ENCODE measurements at regions not wholly inside any gene's neighbourhood (a gene's known extent, or its start where the extent isn't known, plus 50 kb on each side); places are given as distances from the start of the nearest gene placed in this dataset.
A peak's percentile ranks its signal among the peaks of the same experiment; 100 is the strongest.
"Not testable (repeated sequence)": the region's sequence is repeated elsewhere in the genome, so short reads cannot be mapped to it uniquely, and the experiment has no call there.

DNA sequence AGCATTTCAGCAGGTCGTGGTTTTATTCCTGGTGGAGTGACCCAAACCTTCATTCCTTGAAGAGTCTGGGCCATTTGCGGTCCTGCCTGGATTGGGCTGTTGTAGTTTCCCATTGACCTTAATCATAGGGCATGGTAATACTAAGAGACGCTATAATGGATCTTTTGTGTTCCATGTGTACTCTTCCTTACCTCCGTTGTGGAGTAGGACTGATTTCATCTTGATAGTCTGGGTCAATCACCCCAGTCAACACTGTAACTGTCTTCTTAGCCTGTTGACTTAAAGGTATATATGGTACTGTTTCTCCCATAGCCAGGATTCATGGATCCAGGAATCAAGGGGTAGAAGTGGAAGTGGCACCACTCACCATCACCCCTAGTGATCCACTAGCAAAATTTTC lies 643.6 kb downstream of the PLOD2 start:
- H3K4me1 Mint-ChIP-seq (ENCODE audit: low read depth); ATAC-seq; H3K36me3 Mint-ChIP-seq (ENCODE audit: insufficient read depth); H3K9me3 Mint-ChIP-seq; DNase-seq; H3K27me3 Mint-ChIP-seq (ENCODE audit: low read depth); H3K4me3 Mint-ChIP-seq: not testable (repeated sequence)

DNA sequence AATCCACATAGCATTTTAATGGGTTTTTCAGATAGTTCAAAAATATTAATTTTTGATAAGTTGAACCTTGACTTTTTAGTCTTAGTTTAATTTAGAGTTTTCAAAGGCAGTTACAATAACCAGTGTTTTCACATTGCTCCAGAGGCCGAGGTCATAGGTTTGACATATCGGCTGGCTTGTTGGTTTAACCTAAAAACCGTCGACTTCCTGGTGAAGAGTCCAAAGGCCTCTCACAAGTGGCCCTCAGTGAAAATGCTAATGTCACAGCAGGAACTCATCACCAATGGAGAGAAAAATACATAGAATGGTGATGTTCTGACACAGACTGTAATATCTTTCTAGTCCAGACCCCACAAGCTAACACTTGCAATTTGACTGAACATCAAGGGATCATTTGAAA lies 642.3 kb downstream of the PLOD2 start:
- Mint-ChIP-seq H3K27me3 (ENCODE audit: low read depth) (no peaks in the 10 kb centered on the region), H3K4me3 (no peak overlapping the region), H3K36me3 (ENCODE audit: insufficient read depth) (no peaks in the 10 kb centered on the region), H3K9me3 (peaks cover 3% of the 10 kb centered on the region), H3K4me1 (ENCODE audit: low read depth) (no peaks in the 10 kb centered on the region)
- no peak for ATAC-seq
- DNase-seq = no peak

DNA sequence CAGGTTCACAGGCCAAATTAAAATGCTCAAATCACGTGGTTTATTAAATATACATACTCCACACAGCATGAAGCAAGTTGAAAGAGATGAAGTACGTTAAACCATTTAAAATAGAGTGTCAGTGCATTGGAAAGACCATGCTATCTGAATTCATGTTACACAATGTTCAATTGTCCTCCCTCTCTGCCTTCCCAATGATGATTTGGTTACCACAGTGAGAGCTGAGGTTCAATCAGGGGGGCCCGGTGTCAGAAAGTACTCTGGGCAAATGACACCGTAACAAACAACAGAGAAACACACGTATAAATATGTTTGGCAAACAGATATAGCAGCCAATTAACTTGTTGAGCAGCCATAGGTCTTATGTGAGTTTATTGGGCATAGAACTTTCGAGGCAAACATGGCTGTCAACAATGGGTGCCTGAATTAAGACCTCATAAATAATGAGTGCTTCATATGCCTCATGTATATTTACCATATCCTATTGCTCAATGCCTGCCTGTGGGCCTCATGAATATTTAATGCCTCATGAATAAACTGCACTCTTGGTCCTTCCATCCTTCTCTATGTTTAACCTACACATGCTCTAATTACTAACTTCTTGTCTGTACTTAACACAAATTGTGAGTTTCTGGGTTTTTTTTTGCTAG lies 641.5 kb downstream of the PLOD2 start:
- H3K4me1 Mint-ChIP-seq (ENCODE audit: low read depth) = no peaks in the 10 kb centered on the region
- no peak overlapping the region for H3K4me3 Mint-ChIP-seq
- ATAC-seq (no peak), DNase-seq (no peak)
- no peaks in the 10 kb centered on the region for H3K27me3 Mint-ChIP-seq (ENCODE audit: low read depth)
- H3K36me3 Mint-ChIP-seq (ENCODE audit: insufficient read depth) = no peaks in the 10 kb centered on the region
- peaks cover 3% of the 10 kb centered on the region for H3K9me3 Mint-ChIP-seq

DNA sequence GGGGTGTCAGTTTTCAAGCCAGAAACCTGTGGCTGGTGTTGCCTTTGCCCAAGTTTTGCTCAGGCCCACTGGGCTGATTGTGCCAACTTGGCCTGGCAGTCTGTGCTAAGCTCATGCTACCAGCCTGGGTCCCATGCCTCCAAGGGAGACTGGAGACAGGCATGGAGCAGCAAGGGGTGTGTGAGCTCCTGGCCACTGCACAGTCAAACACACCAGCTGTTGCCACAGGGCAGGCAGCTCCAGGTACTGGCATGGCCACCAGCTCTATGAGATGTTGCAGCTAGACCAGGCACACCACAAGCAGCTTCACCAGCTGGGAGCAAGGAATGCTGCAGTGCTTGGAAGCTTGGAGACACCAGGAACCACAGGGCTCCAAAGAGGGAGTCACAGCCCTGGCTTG lies 638.8 kb downstream of the PLOD2 start:
- H3K4me1 Mint-ChIP-seq (ENCODE audit: low read depth) = no peaks in the 10 kb centered on the region
- DNase-seq (no peak), ATAC-seq (peak in 1 of 2 donors; percentile 30)
- no peaks in the 10 kb centered on the region for H3K27me3 Mint-ChIP-seq (ENCODE audit: low read depth)
- H3K36me3 Mint-ChIP-seq (ENCODE audit: insufficient read depth) = no peaks in the 10 kb centered on the region
- H3K4me3 Mint-ChIP-seq = no peak overlapping the region
- H3K9me3 Mint-ChIP-seq = peaks cover 5% of the 10 kb centered on the region

DNA sequence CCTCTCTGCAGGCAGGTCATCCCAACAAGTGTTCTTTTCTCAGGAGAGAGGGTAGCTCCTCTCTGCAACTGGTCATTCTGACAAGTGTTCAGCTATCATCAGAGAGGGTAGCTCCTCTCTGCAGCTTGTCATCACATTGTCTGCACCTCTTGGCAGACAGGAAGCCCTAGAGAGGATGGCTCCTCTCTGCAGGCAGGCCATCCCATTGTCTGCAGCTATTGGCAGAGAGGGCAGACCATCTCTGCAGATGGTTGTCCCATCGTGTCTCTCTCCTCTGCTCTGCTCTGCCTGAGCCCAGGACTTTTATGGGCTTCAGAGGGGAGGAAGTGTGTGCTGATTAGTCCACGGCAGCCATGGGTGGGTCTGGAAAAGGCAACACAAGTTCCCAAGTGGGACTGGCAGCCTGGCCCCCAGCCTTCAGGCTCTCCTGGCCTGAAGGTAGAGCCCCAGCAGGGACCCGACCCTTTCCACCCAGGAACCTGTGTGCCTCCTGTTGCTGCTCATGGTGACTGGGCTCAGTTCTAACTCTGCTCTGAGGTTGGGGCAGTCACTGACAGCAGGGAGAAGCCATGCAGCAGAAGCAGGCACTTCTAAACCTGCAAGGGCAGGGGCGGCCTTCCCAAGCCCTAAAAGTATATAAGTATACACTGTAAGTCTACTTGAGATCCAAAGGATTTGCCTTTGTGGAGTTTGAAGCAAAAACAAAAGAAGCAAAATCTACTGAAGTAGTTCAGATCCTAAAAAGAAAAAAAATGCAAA lies 637.9 kb downstream of the PLOD2 start:
- Mint-ChIP-seq H3K4me1 (ENCODE audit: low read depth) (no peaks in the 10 kb centered on the region), H3K4me3 (no peak overlapping the region), H3K27me3 (ENCODE audit: low read depth) (no peaks in the 10 kb centered on the region), H3K9me3 (peaks cover 9% of the 10 kb centered on the region), H3K36me3 (ENCODE audit: insufficient read depth) (no peaks in the 10 kb centered on the region)
- DNase-seq = no peak
- ATAC-seq = no peak

DNA sequence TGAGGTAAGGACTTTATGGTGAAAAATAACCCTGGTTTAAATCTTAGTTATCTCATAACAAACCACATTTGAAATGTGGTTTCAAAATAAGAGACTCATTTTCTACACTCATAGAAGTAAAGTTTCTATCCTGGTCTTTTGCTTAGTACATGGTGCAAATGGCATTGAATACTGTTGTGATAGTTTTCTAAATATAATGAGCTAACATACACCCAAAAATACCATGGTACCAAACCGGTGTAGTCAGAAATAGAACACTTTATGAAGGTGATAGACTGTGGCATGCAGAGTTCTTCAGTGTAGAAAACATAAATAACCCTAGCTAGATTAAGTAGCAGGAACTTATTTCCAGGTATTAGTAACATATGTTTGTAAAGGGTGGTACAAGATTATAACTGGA lies 629.4 kb downstream of the PLOD2 start:
- ATAC-seq = no peak
- no peak overlapping the region for H3K4me3 Mint-ChIP-seq
- DNase-seq = no peak
- peaks cover 8% of the 10 kb centered on the region for H3K9me3 Mint-ChIP-seq
- no peaks in the 10 kb centered on the region for H3K4me1 Mint-ChIP-seq (ENCODE audit: low read depth)
- H3K27me3 Mint-ChIP-seq (ENCODE audit: low read depth) = no peaks in the 10 kb centered on the region
- no peaks in the 10 kb centered on the region for H3K36me3 Mint-ChIP-seq (ENCODE audit: insufficient read depth)

DNA sequence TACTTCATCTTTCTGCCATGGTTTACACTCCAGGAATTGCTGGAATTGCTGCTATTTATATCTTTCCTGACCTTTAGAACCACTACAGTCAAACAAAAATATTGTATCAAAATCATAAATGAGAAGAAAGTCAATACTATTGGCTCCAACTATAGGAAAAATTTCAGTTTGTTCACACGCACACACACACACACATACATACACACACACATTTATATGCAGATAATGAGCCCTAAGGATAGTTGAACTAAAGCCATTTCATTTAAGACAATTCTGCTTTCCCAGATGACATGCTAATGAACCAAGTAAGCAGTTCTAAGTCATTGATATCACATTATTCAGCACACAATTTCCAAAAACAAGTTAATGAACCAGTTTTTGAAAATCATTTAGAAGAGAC lies 627.3 kb downstream of the PLOD2 start:
- no peaks in the 10 kb centered on the region for H3K4me1 Mint-ChIP-seq (ENCODE audit: low read depth)
- H3K9me3 Mint-ChIP-seq = no peaks in the 10 kb centered on the region
- ATAC-seq = no peak

DNA sequence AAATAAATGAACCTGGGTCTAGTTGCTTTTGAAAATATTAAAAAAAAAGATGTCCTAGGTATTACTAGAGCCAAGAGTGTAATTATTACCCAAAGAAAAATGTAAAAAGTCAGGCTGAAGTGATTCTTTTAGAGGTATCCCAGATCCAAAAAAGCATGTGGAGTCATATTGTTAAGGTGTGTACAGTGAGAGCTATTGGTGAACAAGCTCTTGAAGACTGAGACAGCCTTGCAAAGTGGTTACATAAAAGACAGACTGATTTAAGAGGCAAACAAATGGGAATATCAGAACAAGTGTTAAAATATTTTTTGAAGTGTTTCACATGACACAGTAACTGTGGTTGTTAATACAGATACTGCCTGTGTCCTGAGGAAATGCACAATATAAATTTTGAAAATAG lies 624.5 kb downstream of the PLOD2 start:
- H3K36me3 Mint-ChIP-seq (ENCODE audit: insufficient read depth) = no peaks in the 10 kb centered on the region
- H3K4me3 Mint-ChIP-seq = no peak overlapping the region
- no peaks in the 10 kb centered on the region for H3K27me3 Mint-ChIP-seq (ENCODE audit: low read depth)

More for the DNA sequence above, 627.3 kb downstream of the PLOD2 start:
- DNase-seq = no peak
- no peak overlapping the region for H3K4me3 Mint-ChIP-seq
- H3K27me3 Mint-ChIP-seq (ENCODE audit: low read depth) = no peaks in the 10 kb centered on the region
- H3K36me3 Mint-ChIP-seq (ENCODE audit: insufficient read depth) = no peaks in the 10 kb centered on the region

DNA sequence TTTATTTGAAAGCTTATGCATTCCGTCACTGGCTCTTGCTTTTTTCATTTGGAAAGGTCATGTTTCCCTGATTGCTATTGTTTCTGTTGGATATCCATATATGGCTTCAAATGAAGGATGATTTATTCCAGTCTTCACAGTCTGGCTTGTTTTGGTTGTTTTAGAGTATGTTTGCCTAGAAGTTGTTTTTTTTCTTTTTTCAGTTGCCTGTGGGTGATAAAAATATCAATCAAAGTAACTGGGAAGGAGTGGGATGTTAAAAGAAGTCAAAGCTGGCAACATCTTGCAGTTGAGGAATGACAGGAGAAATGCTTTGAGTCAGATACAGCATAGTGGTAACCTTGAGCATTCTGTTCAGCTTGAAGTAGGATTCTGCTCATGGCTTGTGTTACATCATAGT lies 610.5 kb downstream of the PLOD2 start:
- H3K27me3 Mint-ChIP-seq (ENCODE audit: low read depth) = no peaks in the 10 kb centered on the region
- DNase-seq (no peak), ATAC-seq (no peak)
- no peaks in the 10 kb centered on the region for H3K36me3 Mint-ChIP-seq (ENCODE audit: insufficient read depth)
- H3K4me1 Mint-ChIP-seq (ENCODE audit: low read depth) = no peaks in the 10 kb centered on the region
- H3K9me3 Mint-ChIP-seq = peaks cover 22% of the 10 kb centered on the region
- H3K4me3 Mint-ChIP-seq = no peak overlapping the region

More for the DNA sequence above, 624.5 kb downstream of the PLOD2 start:
- ATAC-seq = no peak
- H3K4me1 Mint-ChIP-seq (ENCODE audit: low read depth) = no peaks in the 10 kb centered on the region
- no peak for DNase-seq
- H3K9me3 Mint-ChIP-seq = peaks cover 2% of the 10 kb centered on the region

DNA sequence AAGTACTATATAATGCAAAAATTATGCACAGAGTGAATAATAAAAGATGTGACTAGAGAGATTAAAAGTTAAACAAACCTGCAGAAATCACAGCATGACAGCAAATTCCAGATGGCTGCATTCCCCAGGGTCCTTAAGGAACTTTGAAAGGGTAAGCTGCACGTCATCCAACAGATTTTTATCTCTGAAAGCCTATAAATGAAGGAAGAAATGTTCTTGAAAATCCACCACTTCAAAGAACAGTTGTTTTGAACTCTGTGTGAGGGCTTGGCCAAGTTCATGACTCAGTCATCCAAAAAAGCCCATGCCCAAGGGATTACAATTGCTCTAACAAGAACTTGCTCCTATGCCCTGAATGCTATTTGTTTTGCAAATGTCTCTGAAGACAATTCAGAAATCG lies 603.6 kb downstream of the PLOD2 start:
- H3K27me3 Mint-ChIP-seq (ENCODE audit: low read depth) = no peaks in the 10 kb centered on the region
- no peak overlapping the region for H3K4me3 Mint-ChIP-seq
- H3K4me1 Mint-ChIP-seq (ENCODE audit: low read depth) = no peaks in the 10 kb centered on the region
- DNase-seq (no peak), ATAC-seq (no peak)
- H3K9me3 Mint-ChIP-seq = peaks cover 14% of the 10 kb centered on the region
- no peaks in the 10 kb centered on the region for H3K36me3 Mint-ChIP-seq (ENCODE audit: insufficient read depth)

DNA sequence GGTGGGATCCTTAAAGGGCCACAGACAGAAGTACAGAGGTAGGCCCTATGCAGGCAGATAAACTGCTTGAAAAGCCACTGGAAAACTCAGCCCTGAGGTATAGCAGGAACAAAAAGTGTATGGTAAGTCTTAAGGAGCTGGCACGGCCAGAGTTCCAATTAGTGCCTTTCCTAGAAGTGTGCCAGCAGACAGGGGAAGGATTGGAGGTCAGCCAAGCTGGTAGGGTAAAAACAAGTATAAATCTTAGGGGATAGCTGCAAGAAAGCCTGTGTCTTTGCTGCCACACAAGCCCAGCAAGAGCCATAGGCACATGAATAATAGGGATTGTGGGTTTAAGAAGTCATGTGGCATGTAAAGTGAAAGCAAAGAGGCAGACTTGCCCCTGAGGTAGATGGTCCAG lies 582.5 kb downstream of the PLOD2 start:
- ATAC-seq (no peak), DNase-seq (no peak)
- H3K4me3 Mint-ChIP-seq = no peak overlapping the region
- H3K36me3 Mint-ChIP-seq (ENCODE audit: insufficient read depth) = no peaks in the 10 kb centered on the region
- H3K9me3 Mint-ChIP-seq = peaks cover 9% of the 10 kb centered on the region
- no peaks in the 10 kb centered on the region for H3K4me1 Mint-ChIP-seq (ENCODE audit: low read depth)
- no peaks in the 10 kb centered on the region for H3K27me3 Mint-ChIP-seq (ENCODE audit: low read depth)

DNA sequence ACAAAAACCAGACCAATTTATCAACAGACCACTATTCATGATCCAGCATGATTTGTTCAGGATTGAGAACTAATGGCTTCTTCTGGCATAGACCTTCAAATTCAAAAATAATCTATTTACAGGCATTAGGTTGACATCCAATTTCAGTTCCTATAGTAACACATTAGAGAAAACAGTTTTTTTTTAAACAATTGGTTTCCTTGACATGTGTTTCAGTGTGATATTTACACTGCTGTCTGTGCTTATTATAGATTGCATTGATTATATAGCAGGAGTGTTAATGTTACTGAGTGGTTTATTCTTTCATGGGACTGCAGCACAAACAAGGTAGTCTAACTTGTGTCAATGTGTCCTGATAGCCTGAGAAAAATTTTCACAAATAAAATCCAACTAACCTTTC lies 579.3 kb downstream of the PLOD2 start:
- peaks cover 13% of the 10 kb centered on the region for H3K9me3 Mint-ChIP-seq
- no peaks in the 10 kb centered on the region for H3K36me3 Mint-ChIP-seq (ENCODE audit: insufficient read depth)
- DNase-seq = no peak
- H3K4me1 Mint-ChIP-seq (ENCODE audit: low read depth) = no peaks in the 10 kb centered on the region
- ATAC-seq = no peak
- no peak overlapping the region for H3K4me3 Mint-ChIP-seq
- no peaks in the 10 kb centered on the region for H3K27me3 Mint-ChIP-seq (ENCODE audit: low read depth)

DNA sequence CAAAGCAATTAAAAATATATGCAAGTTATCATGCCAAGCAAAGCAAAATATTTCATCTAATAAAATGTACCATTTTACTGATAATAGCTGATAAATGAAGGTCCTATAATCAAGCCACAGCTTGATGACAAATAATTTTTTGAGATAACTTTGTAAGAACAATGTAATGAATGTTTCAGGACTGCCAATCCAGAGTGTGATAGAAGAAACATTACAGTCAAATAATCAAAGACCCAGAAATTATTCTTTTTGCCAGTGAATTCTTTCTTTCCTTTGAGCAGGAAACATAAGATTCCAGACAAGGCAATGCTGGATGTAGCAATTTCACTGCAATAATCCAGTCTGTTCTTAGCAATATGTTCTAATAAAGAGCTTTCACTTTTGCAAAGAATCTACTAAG lies 556.1 kb downstream of the PLOD2 start:
- H3K36me3 Mint-ChIP-seq (ENCODE audit: insufficient read depth) = no peaks in the 10 kb centered on the region
- H3K4me3 Mint-ChIP-seq = no peak overlapping the region

DNA sequence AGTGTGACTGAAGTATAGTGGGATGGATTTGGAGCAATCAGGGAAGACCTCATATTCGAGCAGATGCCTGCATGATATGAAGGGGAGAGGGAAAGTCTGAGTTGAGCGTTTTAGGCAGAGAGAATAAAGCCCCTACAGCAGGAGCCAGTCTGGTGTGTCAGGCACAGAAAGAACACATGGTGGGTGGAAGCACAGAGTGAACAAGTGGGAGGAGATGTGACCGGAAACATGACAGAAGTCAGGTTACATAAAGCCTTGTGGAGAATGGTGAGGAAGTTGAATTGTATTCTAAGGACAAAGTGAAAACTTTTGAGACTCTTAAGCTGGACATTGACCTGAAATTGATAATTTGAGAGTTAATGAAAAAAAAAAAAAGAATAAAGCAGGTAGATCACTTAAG lies 541.0 kb downstream of the PLOD2 start:
- Mint-ChIP-seq H3K36me3 (ENCODE audit: insufficient read depth) (no peaks in the 10 kb centered on the region), H3K4me1 (ENCODE audit: low read depth) (no peaks in the 10 kb centered on the region), H3K9me3 (peaks cover 6% of the 10 kb centered on the region), H3K4me3 (no peak overlapping the region), H3K27me3 (ENCODE audit: low read depth) (no peaks in the 10 kb centered on the region)
- no peak for DNase-seq
- ATAC-seq = no peak

More for the DNA sequence above, 556.1 kb downstream of the PLOD2 start:
- ATAC-seq (no peak), DNase-seq (no peak)
- Mint-ChIP-seq H3K9me3 (peaks cover 15% of the 10 kb centered on the region), H3K27me3 (ENCODE audit: low read depth) (no peaks in the 10 kb centered on the region), H3K4me1 (ENCODE audit: low read depth) (no peaks in the 10 kb centered on the region)

DNA sequence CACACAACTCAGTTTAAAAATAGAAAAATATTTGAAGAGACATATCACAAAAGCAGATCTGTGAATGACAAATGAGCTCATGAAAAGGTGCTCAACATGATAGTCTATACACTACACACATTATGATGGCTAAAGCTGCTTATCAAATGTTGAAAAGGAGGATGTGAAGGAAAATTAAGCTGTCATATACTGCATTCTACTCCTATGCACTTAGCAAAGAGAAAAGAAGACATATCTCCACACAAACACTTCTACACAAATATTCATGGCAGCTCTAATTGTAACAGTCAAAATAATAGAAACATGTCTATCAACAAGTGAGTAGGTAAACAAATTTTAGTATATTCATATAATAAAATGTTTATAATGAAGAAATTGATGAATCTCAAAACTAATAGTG lies 540.5 kb downstream of the PLOD2 start:
- H3K4me3 Mint-ChIP-seq = no peak overlapping the region
- H3K27me3 Mint-ChIP-seq (ENCODE audit: low read depth) = no peaks in the 10 kb centered on the region
- ATAC-seq (no peak), DNase-seq (no peak)
- no peaks in the 10 kb centered on the region for H3K4me1 Mint-ChIP-seq (ENCODE audit: low read depth)
- H3K9me3 Mint-ChIP-seq = peaks cover 6% of the 10 kb centered on the region
- no peaks in the 10 kb centered on the region for H3K36me3 Mint-ChIP-seq (ENCODE audit: insufficient read depth)

Data from activated T-cell treated with anti-CD3 and anti-CD28 coated beads, Interleukin-2, amount 50 U/mL, for 4 hours (primary cell).